DMS79 (cell line): ENCODE measurements at regions not wholly inside any gene's neighbourhood (a gene's known extent, or its start where the extent isn't known, plus 50 kb on each side); places are given as distances from the start of the nearest gene placed in this dataset.
"Not testable (repeated sequence)": the region's sequence is repeated elsewhere in the genome, so short reads cannot be mapped to it uniquely, and the experiment has no call there.

Experiments
- DNase-seq: peaks from one replicate; lab custom pipeline; 2025; lab: John Stamatoyannopoulos, UW

GRCh38 chr22:22193923-22194322 is 50.7 kb upstream of the VPREB1 start:
- no peak for DNase-seq

GRCh38 chr22:22193462-22193861 is 51.1 kb upstream of the VPREB1 start:
- DNase-seq, result not testable (repeated sequence)

GRCh38 chr22:22193006-22193405 is 51.6 kb upstream of the VPREB1 start:
- DNase-seq, result not testable (repeated sequence)

GRCh38 chr22:22189796-22190195 is 54.8 kb upstream of the VPREB1 start:
- DNase-seq, result not testable (repeated sequence)

- DNase-seq, result not testable (repeated sequence)
Measured at GRCh38 chr22:22187863-22188262, 56.7 kb upstream of the VPREB1 start.

- no peak for DNase-seq
Measured at GRCh38 chr22:22187299-22187698, 57.3 kb upstream of the VPREB1 start.

- no peak for DNase-seq
Measured at GRCh38 chr22:22185844-22186499, 58.6 kb upstream of the VPREB1 start.

GRCh38 chr22:22185217-22185616 is 59.4 kb upstream of the VPREB1 start:
- no peak for DNase-seq

GRCh38 chr22:22184277-22184807 is 60.2 kb upstream of the VPREB1 start:
- no peak for DNase-seq

GRCh38 chr22:22182990-22183264 is 61.7 kb upstream of the VPREB1 start:
- no peak for DNase-seq

GRCh38 chr22:22182218-22182989 is 62.2 kb upstream of the VPREB1 start:
- DNase-seq, result no peak

GRCh38 chr22:22181341-22181850 is 63.2 kb upstream of the VPREB1 start:
- DNase-seq, result no peak

GRCh38 chr22:22180738-22181285 is 63.8 kb upstream of the VPREB1 start:
- DNase-seq, result no peak

- no peak for DNase-seq
Measured at GRCh38 chr22:22179858-22180257, 64.7 kb upstream of the VPREB1 start.

- DNase-seq, result no peak
Measured at GRCh38 chr22:22178992-22179391, 65.6 kb upstream of the VPREB1 start.

GRCh38 chr22:22178355-22178965 is 66.1 kb upstream of the VPREB1 start:
- no peak for DNase-seq

- DNase-seq, result no peak
Measured at GRCh38 chr22:22176929-22177616, 67.5 kb upstream of the VPREB1 start.

- DNase-seq, result not testable (repeated sequence)
Measured at GRCh38 chr22:22172896-22173628, 71.5 kb upstream of the VPREB1 start.

- DNase-seq, result no peak
Measured at GRCh38 chr22:22171357-22172218, 73.0 kb upstream of the VPREB1 start.

- no peak for DNase-seq
Measured at GRCh38 chr22:22169923-22170322, 74.7 kb upstream of the VPREB1 start.
